ENCODE measurements at regions not wholly inside any gene's neighbourhood (a gene's known extent, or its start where the extent isn't known, plus 50 kb on each side); places are given as distances from the start of the nearest gene placed in this dataset.

- no peak overlapping the region for H3K4me2 ChIP-seq (ENCODE audit: low read length)
- intact Hi-C loops (cut with micrococcal nuclease; ENCODE audit: unreplicated experiment) = no loop called here
- no peak overlapping the region for H2AFZ ChIP-seq (ENCODE audit: low read length)
- no peak overlapping the region for H3K27ac ChIP-seq (ENCODE audit: low read depth, low read length, poor library complexity, severe bottlenecking)
- TF ChIP-seq EZH2phosphoT487 (IDR thresholded peaks at IDR 0.05; ENCODE audit: borderline replicate concordance, low read depth, low read length) = no peak
- no peak for TF ChIP-seq CTCF (conservative IDR thresholded peaks at IDR 0.05; ENCODE audit: low read length)
- H3K36me3 ChIP-seq (ENCODE audit: insufficient read depth, low read length) = no peaks in the 10 kb centered on the region
- no peak overlapping the region for H3K4me3 ChIP-seq (ENCODE audit: low read depth, low read length, poor library complexity, severe bottlenecking)
- no peaks in the 10 kb centered on the region for H3K9me2 ChIP-seq (ENCODE audit: insufficient read depth, low read length)
- POLR2A ChIA-PET = interaction anchor here (0.5 kb wide), 1 partner anchor 546 kb away, joined by 4 read pairs; no protein-coding TSS in a partner anchor
- peaks cover 13% of the 10 kb centered on the region; the same call in 1 of the 2 replicates for H3K9me3 ChIP-seq (ENCODE audit: low read length)
- H3K79me2 ChIP-seq (ENCODE audit: insufficient read depth, low read depth, low read length) = no peaks in the 10 kb centered on the region
- CTCF ChIA-PET (ENCODE audit: unreplicated experiment) = no interaction called here
- no peaks in the 10 kb centered on the region for H3K4me1 ChIP-seq (ENCODE audit: insufficient read depth, low read length, poor library complexity, severe bottlenecking)
- H4K20me1 ChIP-seq (ENCODE audit: insufficient read depth, low read length) = no peaks in the 10 kb centered on the region
- BruUV-seq (replicated peaks) = no TSS peak
- no peak for DNase-seq (ENCODE audit: low spot score)
These were observed 801.3 kb upstream of the ADGRL4 start for GRCh38 chr1:79807816-79808215.

- BruUV-seq (replicated peaks) = no TSS peak
- Histone ChIP-seq H3K4me3 (ENCODE audit: low read depth, low read length, poor library complexity, severe bottlenecking) (no peak overlapping the region), H3K9me3 (ENCODE audit: low read length) (peaks cover 16% of the 10 kb centered on the region; the same call in 1 of the 2 replicates), H3K27ac (ENCODE audit: low read depth, low read length, poor library complexity, severe bottlenecking) (no peak overlapping the region), H3K79me2 (ENCODE audit: insufficient read depth, low read depth, low read length) (no peaks in the 10 kb centered on the region), H3K4me2 (ENCODE audit: low read length) (no peak overlapping the region), H3K4me1 (ENCODE audit: insufficient read depth, low read length, poor library complexity, severe bottlenecking) (peaks cover 2% of the 10 kb centered on the region), H2AFZ (ENCODE audit: low read length) (no peak overlapping the region), H4K20me1 (ENCODE audit: insufficient read depth, low read length) (no peaks in the 10 kb centered on the region), H3K36me3 (ENCODE audit: insufficient read depth, low read length) (no peaks in the 10 kb centered on the region; the same call in 1 of the 2 replicates), H3K9me2 (ENCODE audit: insufficient read depth, low read length) (no peaks in the 10 kb centered on the region)
- ChIA-PET CTCF (ENCODE audit: unreplicated experiment) (no interaction called here), POLR2A (no interaction called here)
- no peak for DNase-seq (ENCODE audit: low spot score)
- TF ChIP-seq EZH2phosphoT487 (IDR thresholded peaks at IDR 0.05; ENCODE audit: borderline replicate concordance, low read depth, low read length) (no peak), CTCF (conservative IDR thresholded peaks at IDR 0.05; ENCODE audit: low read length) (no peak)
- intact Hi-C loops (cut with micrococcal nuclease; ENCODE audit: unreplicated experiment) = no loop called here
These were observed 791.0 kb upstream of the ADGRL4 start for GRCh38 chr1:79797487-79797886.

- Histone ChIP-seq H3K4me2 (ENCODE audit: low read length) (no peak overlapping the region), H3K79me2 (ENCODE audit: insufficient read depth, low read depth, low read length) (no peaks in the 10 kb centered on the region), H3K9me3 (ENCODE audit: low read length) (peaks cover 16% of the 10 kb centered on the region; the same call in 1 of the 2 replicates), H2AFZ (ENCODE audit: low read length) (no peak overlapping the region), H3K4me3 (ENCODE audit: low read depth, low read length, poor library complexity, severe bottlenecking) (no peak overlapping the region), H3K27ac (ENCODE audit: low read depth, low read length, poor library complexity, severe bottlenecking) (no peak overlapping the region), H3K36me3 (ENCODE audit: insufficient read depth, low read length) (no peaks in the 10 kb centered on the region; the same call in 1 of the 2 replicates), H3K9me2 (ENCODE audit: insufficient read depth, low read length) (no peaks in the 10 kb centered on the region), H4K20me1 (ENCODE audit: insufficient read depth, low read length) (no peaks in the 10 kb centered on the region), H3K4me1 (ENCODE audit: insufficient read depth, low read length, poor library complexity, severe bottlenecking) (peaks cover 8% of the 10 kb centered on the region)
- CTCF ChIA-PET (ENCODE audit: unreplicated experiment) = no interaction called here
- POLR2A ChIA-PET = no interaction called here
- BruUV-seq (replicated peaks) = no TSS peak
- no peak for DNase-seq (ENCODE audit: low spot score)
- intact Hi-C loops (cut with micrococcal nuclease; ENCODE audit: unreplicated experiment) = no loop called here
- no peak for TF ChIP-seq EZH2phosphoT487 (IDR thresholded peaks at IDR 0.05; ENCODE audit: borderline replicate concordance, low read depth, low read length)
- no peak for TF ChIP-seq CTCF (conservative IDR thresholded peaks at IDR 0.05; ENCODE audit: low read length)
These were observed 789.9 kb upstream of the ADGRL4 start for GRCh38 chr1:79796434-79796833.
